Glutamatergic neuron (in vitro differentiated cells): ENCODE measurements at regions not wholly inside any gene's neighbourhood (a gene's known extent, or its start where the extent isn't known, plus 50 kb on each side); places are given as distances from the start of the nearest gene placed in this dataset.
"Not testable (repeated sequence)": the region's sequence is repeated elsewhere in the genome, so short reads cannot be mapped to it uniquely, and the experiment has no call there.

ENCODE experiments used
- DNase-seq: peaks from one replicate; pipeline ENCODE4 v3.0.0; 2022
- H3K27ac Mint-ChIP-seq: one replicate; pipeline ENCODE4 v1.8.0; 2020; ENCODE audit warnings: mild to moderate bottlenecking, mixed read lengths, inconsistent platforms; ENCODE audit not compliant: unreplicated experiment
- H3K27me3 Mint-ChIP-seq: one replicate; pipeline ENCODE4 v1.8.0; 2020; ENCODE audit warnings: mild to moderate bottlenecking, moderate library complexity, mixed read lengths, inconsistent platforms; ENCODE audit not compliant: unreplicated experiment
- H3K36me3 Mint-ChIP-seq: one replicate; pipeline ENCODE4 v1.8.0; 2020; ENCODE audit warnings: mild to moderate bottlenecking, mixed read lengths, inconsistent platforms; ENCODE audit not compliant: unreplicated experiment
- H3K4me1 Mint-ChIP-seq: one replicate; pipeline ENCODE4 v1.8.0; 2020; ENCODE audit warnings: mild to moderate bottlenecking, low read depth, mixed read lengths, inconsistent platforms; ENCODE audit not compliant: unreplicated experiment
- H3K4me3 Mint-ChIP-seq: one replicate; pipeline ENCODE4 v1.8.0; 2020; ENCODE audit warnings: mild to moderate bottlenecking, mixed read lengths, inconsistent platforms; ENCODE audit not compliant: unreplicated experiment
- H3K9me3 Mint-ChIP-seq: one replicate; pipeline ENCODE4 v1.8.0; 2020; ENCODE audit warnings: mild to moderate bottlenecking, moderate library complexity, mixed read lengths, inconsistent platforms; ENCODE audit not compliant: unreplicated experiment
- TF ChIP-seq, protein P1 (sequence below): fragments of 200-600 bp; sonication (generic); IDR thresholded peaks from one replicate; pipeline ENCODE4 v1.5.0; 2021; ENCODE audit not compliant: partially characterized antibody, unreplicated experiment

DNA sequence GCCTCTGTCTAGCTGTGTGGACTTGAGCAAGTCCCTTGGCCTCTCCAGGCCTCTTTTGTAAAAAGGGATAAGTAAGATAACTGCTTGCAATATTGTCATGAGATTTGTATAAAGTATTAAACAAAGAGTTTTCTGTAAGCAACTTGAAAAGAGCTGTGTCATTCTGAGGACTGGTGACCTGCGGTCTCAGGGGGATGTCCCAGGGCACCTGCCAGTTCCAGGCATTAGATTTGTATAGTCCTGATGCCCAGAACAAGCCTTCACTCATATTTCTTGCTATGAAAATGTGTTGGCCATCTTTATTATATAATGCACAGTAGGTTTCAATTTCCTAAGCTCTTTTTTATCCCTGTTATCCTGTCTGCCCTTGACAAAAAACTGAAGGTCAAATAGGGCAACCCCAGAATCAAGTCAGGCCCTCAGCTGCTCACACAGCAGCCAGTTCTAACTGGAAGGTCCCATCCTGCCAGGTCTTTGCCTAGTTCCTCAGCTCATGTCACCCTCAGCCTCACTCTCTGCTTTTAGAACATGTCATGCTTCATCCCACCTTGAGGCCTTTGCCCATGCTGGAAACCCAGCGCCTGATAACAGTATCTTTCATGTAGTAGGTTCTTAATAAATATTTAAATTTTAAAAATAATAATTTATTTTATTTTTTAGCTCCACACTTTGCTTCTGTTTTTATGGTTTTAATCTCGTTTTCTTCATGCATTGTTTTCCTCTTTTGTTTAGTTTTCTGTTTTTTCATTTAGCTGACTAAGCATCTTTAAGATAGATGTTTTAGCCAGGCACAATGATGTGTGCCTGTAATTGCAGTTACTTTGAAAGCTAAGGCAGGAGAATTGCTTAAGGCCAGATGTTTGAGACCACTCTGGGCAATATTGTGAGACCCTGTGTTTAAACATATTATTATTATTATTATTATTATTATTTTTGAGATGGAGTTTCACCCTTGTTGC lies 87.5 kb upstream of the ZNF92 start:
- TF ChIP-seq, protein P1, sequence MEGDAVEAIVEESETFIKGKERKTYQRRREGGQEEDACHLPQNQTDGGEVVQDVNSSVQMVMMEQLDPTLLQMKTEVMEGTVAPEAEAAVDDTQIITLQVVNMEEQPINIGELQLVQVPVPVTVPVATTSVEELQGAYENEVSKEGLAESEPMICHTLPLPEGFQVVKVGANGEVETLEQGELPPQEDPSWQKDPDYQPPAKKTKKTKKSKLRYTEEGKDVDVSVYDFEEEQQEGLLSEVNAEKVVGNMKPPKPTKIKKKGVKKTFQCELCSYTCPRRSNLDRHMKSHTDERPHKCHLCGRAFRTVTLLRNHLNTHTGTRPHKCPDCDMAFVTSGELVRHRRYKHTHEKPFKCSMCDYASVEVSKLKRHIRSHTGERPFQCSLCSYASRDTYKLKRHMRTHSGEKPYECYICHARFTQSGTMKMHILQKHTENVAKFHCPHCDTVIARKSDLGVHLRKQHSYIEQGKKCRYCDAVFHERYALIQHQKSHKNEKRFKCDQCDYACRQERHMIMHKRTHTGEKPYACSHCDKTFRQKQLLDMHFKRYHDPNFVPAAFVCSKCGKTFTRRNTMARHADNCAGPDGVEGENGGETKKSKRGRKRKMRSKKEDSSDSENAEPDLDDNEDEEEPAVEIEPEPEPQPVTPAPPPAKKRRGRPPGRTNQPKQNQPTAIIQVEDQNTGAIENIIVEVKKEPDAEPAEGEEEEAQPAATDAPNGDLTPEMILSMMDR, result no peak
- Mint-ChIP-seq H3K9me3 (peaks cover 2% of the 10 kb centered on the region), H3K27me3 (peaks cover 5% of the 10 kb centered on the region), H3K36me3 (no peaks in the 10 kb centered on the region), H3K4me3 (no peak overlapping the region), H3K4me1 (peaks cover 6% of the 10 kb centered on the region), H3K27ac (no peak overlapping the region)
- DNase-seq, result no peak

DNA sequence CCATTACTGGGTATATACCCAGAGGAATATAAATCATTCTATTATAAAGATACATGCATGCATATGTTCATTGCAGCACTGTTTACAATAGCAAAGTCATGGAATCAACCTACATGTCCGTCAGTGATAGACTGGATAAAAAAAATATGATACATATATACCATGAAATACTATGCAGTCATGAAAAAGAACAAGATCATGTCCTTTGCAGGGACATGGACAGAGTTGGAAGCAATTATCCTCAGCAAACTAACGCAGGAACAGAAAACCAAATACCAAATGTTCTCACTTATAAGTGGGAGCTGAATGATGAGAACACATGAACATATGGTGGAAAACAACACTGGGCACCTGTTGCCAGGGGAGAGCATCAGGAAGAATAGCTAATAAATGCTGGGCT lies 88.4 kb upstream of the ZNF92 start:
- not testable (repeated sequence) for H3K27me3 Mint-ChIP-seq, H3K27ac Mint-ChIP-seq, H3K36me3 Mint-ChIP-seq, H3K4me1 Mint-ChIP-seq, H3K4me3 Mint-ChIP-seq, H3K9me3 Mint-ChIP-seq, DNase-seq

DNA sequence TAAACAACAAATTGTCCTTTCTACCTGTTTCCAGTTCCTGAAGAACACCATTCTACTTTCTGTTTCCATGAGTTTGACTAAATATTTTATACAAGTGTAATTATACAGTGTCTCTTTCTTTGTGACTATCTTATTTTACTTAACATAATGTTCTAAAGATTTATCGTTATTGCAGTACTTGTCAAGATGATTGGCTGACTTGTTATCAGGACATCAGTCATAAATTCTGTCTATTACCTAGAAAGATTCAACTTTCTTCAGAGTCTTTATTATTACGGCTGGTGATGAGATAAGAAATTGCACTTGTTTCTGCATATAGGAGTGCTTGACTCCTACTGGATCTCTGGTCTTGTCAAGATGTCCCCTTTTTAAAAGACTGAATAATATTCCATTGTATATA lies 93.9 kb upstream of the ZNF92 start:
- no peak for DNase-seq
- H3K36me3 Mint-ChIP-seq, result no peaks in the 10 kb centered on the region
- H3K4me1 Mint-ChIP-seq, result peaks cover 7% of the 10 kb centered on the region
- no peaks in the 10 kb centered on the region for H3K9me3 Mint-ChIP-seq
- peaks cover 2% of the 10 kb centered on the region for H3K27me3 Mint-ChIP-seq
- H3K4me3 Mint-ChIP-seq, result no peak overlapping the region
- TF ChIP-seq, protein P1, result no peak
- no peak overlapping the region for H3K27ac Mint-ChIP-seq

- Mint-ChIP-seq H3K9me3 (no peaks in the 10 kb centered on the region), H3K4me1 (peaks cover 7% of the 10 kb centered on the region), H3K27ac (no peak overlapping the region), H3K27me3 (no peaks in the 10 kb centered on the region), H3K36me3 (no peaks in the 10 kb centered on the region), H3K4me3 (no peak overlapping the region)
- TF ChIP-seq, protein P1, result no peak
- DNase-seq, result no peak
Measured at GRCh38 chr7:65276822-65277221, 96.8 kb upstream of the ZNF92 start.

DNA sequence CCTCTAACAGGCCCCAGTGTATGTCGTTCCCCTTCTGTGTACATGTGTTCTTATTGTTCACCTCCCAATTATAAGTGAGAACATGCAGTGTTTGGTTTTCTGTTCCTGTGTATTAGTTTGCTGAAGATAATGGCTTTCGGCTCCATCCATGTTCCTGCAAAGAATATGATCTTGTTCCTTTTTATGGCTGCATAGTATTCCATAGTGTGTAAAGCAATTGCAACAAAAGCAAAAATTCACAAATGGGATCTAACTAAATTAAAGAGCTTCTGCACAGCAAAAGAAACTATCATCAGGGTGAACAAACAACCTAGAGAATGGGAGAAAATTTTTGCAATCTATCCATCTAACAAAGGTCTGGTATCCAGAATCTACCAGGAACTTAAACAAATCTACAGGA lies 102.2 kb upstream of the ZNF92 start:
- not testable (repeated sequence) for DNase-seq, H3K9me3 Mint-ChIP-seq, H3K36me3 Mint-ChIP-seq, H3K4me1 Mint-ChIP-seq, H3K27me3 Mint-ChIP-seq, H3K27ac Mint-ChIP-seq
- peak overlapping the region; percentile 95 for H3K4me3 Mint-ChIP-seq

GRCh38 chr7:65269150-65269856 lies 104.4 kb upstream of the ZNF92 start:
- peak overlapping the region; percentile 95 for H3K4me3 Mint-ChIP-seq
- H3K36me3 Mint-ChIP-seq, result peaks cover 7% of the 10 kb centered on the region
- peaks cover 6% of the 10 kb centered on the region for H3K9me3 Mint-ChIP-seq
- TF ChIP-seq, protein P1, result no peak
- peaks cover 5% of the 10 kb centered on the region for H3K27me3 Mint-ChIP-seq
- peaks cover 12% of the 10 kb centered on the region for H3K4me1 Mint-ChIP-seq
- DNase-seq, result peak; percentile 96
- peak overlapping the region; percentile 85 for H3K27ac Mint-ChIP-seq
